ENCODE measurements at regions not wholly inside any gene's neighbourhood (a gene's known extent, or its start where the extent isn't known, plus 50 kb on each side); places are given as distances from the start of the nearest gene placed in this dataset.
"Not testable (repeated sequence)": the region's sequence is repeated elsewhere in the genome, so short reads cannot be mapped to it uniquely, and the experiment has no call there.

- ATAC-seq (no peak), DNase-seq (no peak)
- intact Hi-C loops (cut with DNase I), result no loop called here
Measured at GRCh38 chr3:174529298-174529697, 329.8 kb upstream of the NAALADL2 start.

- ATAC-seq, result no peak
- intact Hi-C loops (cut with DNase I), result no loop called here
- no peak for DNase-seq
Measured at GRCh38 chr3:174531262-174531982, 327.7 kb upstream of the NAALADL2 start.

GRCh38 chr3:174532216-174532615 is 326.9 kb upstream of the NAALADL2 start:
- ATAC-seq (no peak), DNase-seq (no peak)
- intact Hi-C loops (cut with DNase I), result no loop called here

- ATAC-seq, result no peak
- DNase-seq, result no peak
- intact Hi-C loops (cut with DNase I), result no loop called here
Measured at GRCh38 chr3:174532776-174533175, 326.4 kb upstream of the NAALADL2 start.

GRCh38 chr3:174533286-174533685 is 325.8 kb upstream of the NAALADL2 start:
- intact Hi-C loops (cut with DNase I), result no loop called here
- no peak for DNase-seq
- no peak for ATAC-seq

- DNase-seq, result no peak
- no peak for ATAC-seq
- intact Hi-C loops (cut with DNase I), result no loop called here
Measured at GRCh38 chr3:174536319-174536718, 322.8 kb upstream of the NAALADL2 start.

- DNase-seq, result no peak
- intact Hi-C loops (cut with DNase I), result no loop called here
- ATAC-seq, result no peak
Measured at GRCh38 chr3:174538151-174538550, 321.0 kb upstream of the NAALADL2 start.

GRCh38 chr3:174540116-174540908 is 318.8 kb upstream of the NAALADL2 start:
- intact Hi-C loops (cut with DNase I), result no loop called here
- DNase-seq (no peak), ATAC-seq (no peak)

- DNase-seq (no peak), ATAC-seq (no peak)
- intact Hi-C loops (cut with DNase I), result no loop called here
Measured at GRCh38 chr3:174541708-174542315, 317.3 kb upstream of the NAALADL2 start.

GRCh38 chr3:174547801-174548435 is 311.2 kb upstream of the NAALADL2 start:
- no peak for ATAC-seq
- intact Hi-C loops (cut with DNase I), result no loop called here
- no peak for DNase-seq

- DNase-seq (no peak), ATAC-seq (no peak)
- intact Hi-C loops (cut with DNase I), result no loop called here
Measured at GRCh38 chr3:174548841-174549623, 310.1 kb upstream of the NAALADL2 start.

GRCh38 chr3:174581558-174581957 is 277.6 kb upstream of the NAALADL2 start:
- DNase-seq (no peak), ATAC-seq (no peak)
- intact Hi-C loops (cut with DNase I), result no loop called here

- intact Hi-C loops (cut with DNase I), result no loop called here
- no peak for ATAC-seq
- no peak for DNase-seq
Measured at GRCh38 chr3:174583396-174583795, 275.7 kb upstream of the NAALADL2 start.

GRCh38 chr3:174587137-174587536 is 272.0 kb upstream of the NAALADL2 start:
- ATAC-seq; DNase-seq; intact Hi-C loops (cut with DNase I): not testable (repeated sequence)

- DNase-seq (no peak), ATAC-seq (no peak)
- intact Hi-C loops (cut with DNase I), result no loop called here
Measured at GRCh38 chr3:174596447-174596982, 262.6 kb upstream of the NAALADL2 start.

- ATAC-seq (no peak), DNase-seq (no peak)
- intact Hi-C loops (cut with DNase I), result no loop called here
Measured at GRCh38 chr3:174598885-174599439, 260.2 kb upstream of the NAALADL2 start.

- ATAC-seq (no peak), DNase-seq (no peak)
- intact Hi-C loops (cut with DNase I), result no loop called here
Measured at GRCh38 chr3:174613173-174613572, 246.0 kb upstream of the NAALADL2 start.

- intact Hi-C loops (cut with DNase I), result no loop called here
- no peak for DNase-seq
Measured at GRCh38 chr3:174614036-174614435, 245.1 kb upstream of the NAALADL2 start.

More at GRCh38 chr3:174614036-174614435, 245.1 kb upstream of the NAALADL2 start:
- ATAC-seq, result no peak

All from left cardiac atrium (tissue), 4 donors.